ENCODE measurements at regions not wholly inside any gene's neighbourhood (a gene's known extent, or its start where the extent isn't known, plus 50 kb on each side); places are given as distances from the start of the nearest gene placed in this dataset.

DNA sequence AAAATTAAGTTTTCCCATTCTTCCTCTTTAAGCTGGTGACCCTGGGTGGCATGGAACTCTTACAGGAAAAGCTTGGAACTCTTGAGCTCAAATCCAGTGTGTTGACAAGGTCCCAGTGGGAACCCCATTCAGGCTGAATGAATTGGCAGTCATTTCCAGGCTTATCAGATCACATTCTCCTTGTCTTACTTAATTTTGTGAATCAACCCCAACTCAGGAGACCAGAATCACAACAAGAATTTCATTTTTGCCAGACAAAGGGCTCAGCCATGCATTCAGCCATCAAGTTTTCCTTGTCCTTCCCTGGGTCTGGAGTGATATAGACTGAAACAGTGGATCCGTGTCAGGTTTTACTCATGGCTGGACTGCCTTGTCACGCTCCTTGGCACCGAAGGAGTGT lies 92.1 kb upstream of the EEF1E1 start:
- TF ChIP-seq, protein P1, sequence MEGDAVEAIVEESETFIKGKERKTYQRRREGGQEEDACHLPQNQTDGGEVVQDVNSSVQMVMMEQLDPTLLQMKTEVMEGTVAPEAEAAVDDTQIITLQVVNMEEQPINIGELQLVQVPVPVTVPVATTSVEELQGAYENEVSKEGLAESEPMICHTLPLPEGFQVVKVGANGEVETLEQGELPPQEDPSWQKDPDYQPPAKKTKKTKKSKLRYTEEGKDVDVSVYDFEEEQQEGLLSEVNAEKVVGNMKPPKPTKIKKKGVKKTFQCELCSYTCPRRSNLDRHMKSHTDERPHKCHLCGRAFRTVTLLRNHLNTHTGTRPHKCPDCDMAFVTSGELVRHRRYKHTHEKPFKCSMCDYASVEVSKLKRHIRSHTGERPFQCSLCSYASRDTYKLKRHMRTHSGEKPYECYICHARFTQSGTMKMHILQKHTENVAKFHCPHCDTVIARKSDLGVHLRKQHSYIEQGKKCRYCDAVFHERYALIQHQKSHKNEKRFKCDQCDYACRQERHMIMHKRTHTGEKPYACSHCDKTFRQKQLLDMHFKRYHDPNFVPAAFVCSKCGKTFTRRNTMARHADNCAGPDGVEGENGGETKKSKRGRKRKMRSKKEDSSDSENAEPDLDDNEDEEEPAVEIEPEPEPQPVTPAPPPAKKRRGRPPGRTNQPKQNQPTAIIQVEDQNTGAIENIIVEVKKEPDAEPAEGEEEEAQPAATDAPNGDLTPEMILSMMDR (IDR thresholded peaks at IDR 0.05), result no peak
- no peak for TF ChIP-seq ZFX (IDR thresholded peaks at IDR 0.05; ENCODE audit: borderline replicate concordance)

Data from 22Rv1 (cell line).